OCI-LY3 (cell line): ENCODE measurements at regions not wholly inside any gene's neighbourhood (a gene's known extent, or its start where the extent isn't known, plus 50 kb on each side); places are given as distances from the start of the nearest gene placed in this dataset.

Experiments
- H2AFZ ChIP-seq: fragments of 200-600, 300-600 bp; shearing (Covaris generic); 2 replicates; pipeline ENCODE4 v1.6.0; 2014; ENCODE audit warnings: antibody characterized with exemption, low read depth, low read length
- H3K27ac ChIP-seq: fragments of 200-600, 300-600 bp; sonication (generic); 2 replicates; pipeline ENCODE4 v1.5.1; 2014; ENCODE audit warnings: mild to moderate bottlenecking, low read length, moderate library complexity, mixed read lengths
- H3K27me3 ChIP-seq: fragments of 200-600, 300-600 bp; sonication (generic); 2 replicates; pipeline ENCODE4 v1.6.1; 2014; ENCODE audit warnings: low read depth, low read length, mixed read lengths
- H3K36me3 ChIP-seq: fragments of 200-600, 300-600 bp; sonication (generic); replicated peaks from 2 replicates; pipeline ENCODE3; 2014; ENCODE audit warnings: low read depth, low read length, mixed read lengths
- H3K4me1 ChIP-seq: fragments of 300-600, 200-600 bp; sonication (generic); 2 replicates; pipeline ENCODE4 v1.6.1; 2014; ENCODE audit warnings: low read length, mixed read lengths
- H3K4me2 ChIP-seq: fragments of 200-600, 300-600 bp; sonication (generic); 2 replicates; pipeline ENCODE4 v1.6.1; 2014; ENCODE audit warnings: low read length, mixed read lengths
- H3K4me3 ChIP-seq: fragments of 300-600, 200-600 bp; sonication (generic); 2 replicates; pipeline ENCODE4 v1.5.1; 2014; ENCODE audit warnings: antibody characterized with exemption, mild to moderate bottlenecking, low read length, moderate library complexity
- H3K79me2 ChIP-seq: fragments of 300-600, 200-600 bp; shearing (Covaris generic); 2 replicates; pipeline ENCODE4 v1.6.1; 2014; ENCODE audit warnings: mild to moderate bottlenecking, low read length, mixed read lengths
- H3K9ac ChIP-seq: fragments of 300-600, 200-600 bp; shearing (Covaris generic); 2 replicates; pipeline ENCODE4 v1.6.0; 2014; ENCODE audit warnings: mild to moderate bottlenecking, low read length, moderate library complexity
- H3K9me3 ChIP-seq: fragments of 200-600, 300-600 bp; shearing (Covaris generic); 2 replicates; pipeline ENCODE4 v1.6.1; 2014; ENCODE audit warnings: low read length, mixed read lengths; ENCODE audit not compliant: insufficient read depth
- H4K20me1 ChIP-seq: fragments of 200-600, 300-600 bp; sonication (generic); 2 replicates; pipeline ENCODE4 v1.6.1; 2016; ENCODE audit warnings: low read length, mixed read lengths; ENCODE audit not compliant: insufficient read depth
- CTCF ChIP-seq: fragments of 200-600, 300-600 bp; sonication (generic); IDR thresholded peaks from 2 replicates; pipeline ENCODE4 v1.5.1; 2014; ENCODE audit warnings: antibody characterized with exemption, low read length, low read depth
- EZH2phosphoT487 ChIP-seq: fragments of 200-600 bp; shearing (Covaris generic); IDR thresholded peaks from 2 replicates; pipeline ENCODE4 v1.6.1; 2018; ENCODE audit warnings: antibody characterized with exemption, mixed run types, low read depth

- Histone ChIP-seq H3K4me1 (no peaks in the 10 kb centered on the region), H3K9me3 (no peaks in the 10 kb centered on the region), H3K9ac (no peak overlapping the region), H4K20me1 (no peaks in the 10 kb centered on the region), H3K27ac (no peak overlapping the region), H3K27me3 (no peaks in the 10 kb centered on the region), H3K79me2 (no peaks in the 10 kb centered on the region), H3K36me3 (no peaks in the 10 kb centered on the region), H3K4me3 (no peak overlapping the region), H2AFZ (no peak overlapping the region), H3K4me2 (no peak overlapping the region)
- TF ChIP-seq EZH2phosphoT487 (no peak), CTCF (no peak)
These were observed 148.3 kb upstream of the SLC24A2 start for GRCh38 chr9:19937121-19937520.

- Histone ChIP-seq H2AFZ (no peak overlapping the region), H3K27me3 (no peaks in the 10 kb centered on the region), H3K36me3 (no peaks in the 10 kb centered on the region), H3K9me3 (no peaks in the 10 kb centered on the region), H3K27ac (no peak overlapping the region), H3K79me2 (no peaks in the 10 kb centered on the region), H3K4me1 (no peaks in the 10 kb centered on the region), H3K4me3 (no peak overlapping the region), H3K4me2 (no peak overlapping the region), H4K20me1 (no peaks in the 10 kb centered on the region), H3K9ac (no peak overlapping the region)
- no peak for TF ChIP-seq EZH2phosphoT487
- no peak for TF ChIP-seq CTCF
These were observed 147.8 kb upstream of the SLC24A2 start for GRCh38 chr9:19936598-19936997.

GRCh38 chr9:19935422-19935821 is 146.6 kb upstream of the SLC24A2 start:
- H4K20me1 ChIP-seq, result no peaks in the 10 kb centered on the region
- no peak overlapping the region for H3K4me3 ChIP-seq
- no peaks in the 10 kb centered on the region for H3K9me3 ChIP-seq
- TF ChIP-seq EZH2phosphoT487 (no peak), CTCF (no peak)
- no peaks in the 10 kb centered on the region for H3K79me2 ChIP-seq
- H2AFZ ChIP-seq, result no peak overlapping the region
- H3K9ac ChIP-seq, result no peak overlapping the region
- no peak overlapping the region for H3K4me2 ChIP-seq
- H3K27ac ChIP-seq, result no peak overlapping the region
- H3K27me3 ChIP-seq, result no peaks in the 10 kb centered on the region
- peaks cover 6% of the 10 kb centered on the region for H3K4me1 ChIP-seq
- H3K36me3 ChIP-seq, result no peaks in the 10 kb centered on the region

GRCh38 chr9:19934301-19934871 is 145.5 kb upstream of the SLC24A2 start:
- H3K4me1 ChIP-seq, result peaks cover 6% of the 10 kb centered on the region
- no peaks in the 10 kb centered on the region for H3K27me3 ChIP-seq
- H3K27ac ChIP-seq, result no peak overlapping the region
- no peaks in the 10 kb centered on the region for H3K79me2 ChIP-seq
- no peaks in the 10 kb centered on the region for H3K36me3 ChIP-seq
- H2AFZ ChIP-seq, result no peak overlapping the region
- no peak overlapping the region for H3K9ac ChIP-seq
- TF ChIP-seq EZH2phosphoT487 (no peak), CTCF (no peak)
- H3K9me3 ChIP-seq, result no peaks in the 10 kb centered on the region
- H3K4me3 ChIP-seq, result no peak overlapping the region
- H3K4me2 ChIP-seq, result no peak overlapping the region
- no peaks in the 10 kb centered on the region for H4K20me1 ChIP-seq
